Mucosa of stomach (tissue), 1 donor: ENCODE measurements at regions not wholly inside any gene's neighbourhood (a gene's known extent, or its start where the extent isn't known, plus 50 kb on each side); places are given as distances from the start of the nearest gene placed in this dataset.

Source experiments
- H3K27me3 ChIP-seq: one replicate; pipeline ENCODE4 v1.7.0; 2013; ENCODE audit warnings: mild to moderate bottlenecking, low read length; ENCODE audit not compliant: control insufficient read depth, insufficient read depth
- H3K36me3 ChIP-seq: one replicate; pipeline ENCODE4 v1.7.0; 2013; ENCODE audit warnings: low read length; ENCODE audit not compliant: control insufficient read depth, insufficient read depth
- H3K4me1 ChIP-seq: one replicate; pipeline ENCODE4 v1.7.0; 2013; ENCODE audit warnings: mild to moderate bottlenecking, low read length; ENCODE audit not compliant: control insufficient read depth, insufficient read depth
- H3K4me3 ChIP-seq: one replicate; pipeline ENCODE4 v1.7.0; 2013; ENCODE audit warnings: low read length
- H3K9ac ChIP-seq: one replicate; pipeline ENCODE4 v1.7.0; 2013; ENCODE audit warnings: mild to moderate bottlenecking, low read length, moderate library complexity
- H3K9me3 ChIP-seq: one replicate; pipeline ENCODE4 v1.7.0; 2013; ENCODE audit warnings: mild to moderate bottlenecking, low read length, moderate library complexity; ENCODE audit not compliant: control insufficient read depth
- donor health status: Pancreatic carcinoma.

DNA sequence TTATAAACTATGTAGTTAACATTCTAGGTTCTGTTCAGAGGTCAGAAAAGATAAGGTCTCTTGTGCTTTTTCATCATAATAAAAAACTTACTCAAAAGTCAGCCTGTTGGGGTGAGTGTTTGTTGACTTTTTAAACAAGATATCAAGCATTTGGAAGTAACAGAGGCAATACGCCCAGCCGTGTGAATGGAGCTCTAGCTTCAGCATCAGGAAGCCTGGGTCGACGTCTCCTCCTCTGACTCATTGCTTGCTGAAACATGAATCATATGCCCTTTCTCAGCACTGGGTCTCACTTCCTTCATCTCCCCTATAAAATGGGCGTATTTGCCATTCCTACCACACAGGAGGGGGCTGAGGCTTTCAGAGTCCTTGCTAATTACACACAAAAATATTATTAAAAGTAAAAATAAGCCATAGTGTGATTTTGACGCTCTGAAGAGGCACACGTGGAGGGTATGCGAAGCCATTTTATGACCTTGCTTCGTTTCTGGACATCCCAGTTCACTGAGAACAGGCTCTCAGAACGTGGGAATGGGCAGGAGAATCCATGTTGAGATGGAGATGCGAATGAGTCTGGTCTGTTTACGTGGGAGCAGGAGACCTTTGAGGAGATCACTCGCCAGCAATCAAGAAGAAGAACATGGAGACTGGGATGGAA is 220.8 kb upstream of the TPRG1 start:
- H3K27me3 ChIP-seq: no peaks in the 10 kb centered on the region
- H3K4me1 ChIP-seq: peaks cover 47% of the 10 kb centered on the region
- H3K9ac ChIP-seq: no peak overlapping the region
- H3K36me3 ChIP-seq: no peaks in the 10 kb centered on the region
- no peaks in the 10 kb centered on the region for H3K9me3 ChIP-seq
- no peak overlapping the region for H3K4me3 ChIP-seq

DNA sequence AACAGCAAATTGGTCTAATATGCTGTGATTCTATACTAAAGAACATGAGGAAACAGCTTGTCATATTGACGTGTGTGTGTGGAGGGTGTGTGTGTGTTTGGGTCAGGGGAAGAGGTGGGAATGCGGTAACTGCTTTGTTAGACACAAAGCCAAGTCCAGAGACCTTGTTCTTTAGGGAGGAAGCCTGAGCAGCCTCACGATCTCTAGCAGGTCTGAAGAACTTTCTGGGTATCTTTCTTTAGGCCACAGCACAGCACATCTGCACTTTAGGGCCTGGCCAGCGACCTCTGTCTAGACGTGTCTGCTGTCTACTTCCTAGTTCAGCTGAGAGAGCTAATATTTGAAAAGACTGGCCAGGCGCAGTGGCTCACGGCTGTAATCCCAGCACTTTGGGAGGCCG is 220.0 kb upstream of the TPRG1 start:
- H3K4me1 ChIP-seq: peaks cover 47% of the 10 kb centered on the region
- no peaks in the 10 kb centered on the region for H3K9me3 ChIP-seq

DNA sequence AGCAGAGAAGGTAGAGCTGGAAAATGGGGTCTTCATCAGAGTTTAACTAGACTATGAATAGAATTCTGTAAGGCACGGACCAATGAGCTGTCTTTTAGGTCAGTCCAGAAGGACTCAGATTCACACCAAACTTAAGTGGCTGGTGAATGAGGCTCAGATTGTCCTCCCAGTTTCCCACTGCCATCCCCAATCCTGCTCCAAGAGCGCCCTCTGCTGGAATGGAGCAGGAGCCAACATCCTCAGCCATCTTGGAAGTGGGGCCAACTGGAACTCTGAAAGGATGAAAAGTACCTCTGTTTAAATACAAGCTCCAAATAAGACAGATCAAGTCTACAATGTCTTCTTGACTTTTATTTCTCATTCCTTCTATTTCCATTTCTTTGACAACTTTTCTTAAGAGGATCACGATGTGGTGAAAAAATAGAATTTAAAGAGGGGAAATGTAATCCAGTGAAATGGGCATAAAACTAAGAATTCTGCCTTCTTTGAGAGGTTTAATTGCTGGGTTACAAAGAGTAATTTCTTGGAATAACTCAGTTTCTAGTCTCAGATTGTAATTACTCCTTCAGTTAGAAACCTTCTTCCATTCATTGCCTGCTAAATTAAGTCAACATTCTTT is 217.1 kb upstream of the TPRG1 start:
- Histone ChIP-seq H3K9ac (no peak overlapping the region), H3K27me3 (no peaks in the 10 kb centered on the region), H3K9me3 (no peaks in the 10 kb centered on the region), H3K4me1 (peaks cover 20% of the 10 kb centered on the region), H3K36me3 (no peaks in the 10 kb centered on the region), H3K4me3 (no peak overlapping the region)

More for the DNA sequence above, 220.0 kb upstream of the TPRG1 start:
- no peak overlapping the region for H3K9ac ChIP-seq
- no peaks in the 10 kb centered on the region for H3K36me3 ChIP-seq
- H3K4me3 ChIP-seq: no peak overlapping the region
- no peaks in the 10 kb centered on the region for H3K27me3 ChIP-seq

DNA sequence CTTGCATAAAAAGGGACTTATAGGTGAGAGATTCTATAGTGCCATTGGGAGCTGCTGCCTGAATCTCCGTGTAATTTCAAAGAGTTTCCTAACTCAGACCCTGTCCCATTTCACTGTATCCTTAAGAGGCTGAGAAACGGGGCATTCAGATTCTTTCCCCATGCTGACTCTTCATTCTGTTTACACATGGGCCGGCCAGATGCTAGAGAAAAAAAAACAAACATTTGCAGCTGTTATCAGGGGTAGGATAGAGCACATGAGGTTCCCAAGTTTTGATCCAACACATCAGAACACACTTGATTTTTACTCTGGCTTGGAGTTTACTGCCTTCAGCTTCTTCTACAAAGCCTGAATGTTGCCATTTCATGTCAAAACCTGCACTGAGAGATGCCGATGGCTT is 215.9 kb upstream of the TPRG1 start:
- Histone ChIP-seq H3K4me3 (no peak overlapping the region), H3K4me1 (peaks cover 9% of the 10 kb centered on the region), H3K36me3 (no peaks in the 10 kb centered on the region), H3K9ac (no peak overlapping the region), H3K27me3 (no peaks in the 10 kb centered on the region), H3K9me3 (no peaks in the 10 kb centered on the region)

DNA sequence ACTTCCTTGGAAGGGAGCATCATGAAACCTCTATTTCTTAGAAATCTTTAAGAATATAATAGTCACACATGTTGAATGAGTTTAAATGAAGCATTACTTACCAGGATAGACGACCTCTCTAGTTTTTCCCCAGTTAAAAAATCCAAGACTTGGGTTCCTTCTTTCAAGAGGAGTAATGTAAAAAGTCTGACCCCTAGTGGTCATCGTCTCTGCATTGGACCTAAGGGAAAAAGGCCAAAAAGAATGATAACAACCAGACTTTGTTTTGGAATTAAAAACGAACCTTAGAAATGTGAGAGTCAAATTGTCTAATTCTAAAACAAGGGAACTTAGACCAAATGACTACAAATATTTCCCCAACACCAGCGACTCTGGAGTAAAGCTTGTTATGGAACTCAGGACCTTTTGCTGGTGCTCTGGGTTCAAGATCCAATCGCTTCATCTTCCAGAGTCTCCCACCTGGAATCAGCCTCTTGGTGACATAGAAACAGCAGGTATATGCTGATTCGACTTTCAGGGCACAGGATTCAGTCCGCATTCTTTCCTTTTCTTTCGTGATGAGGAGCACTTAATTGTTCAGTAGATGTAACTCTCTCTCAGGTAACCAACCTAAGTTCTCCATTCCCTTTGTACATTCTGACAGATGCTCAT is 214.8 kb upstream of the TPRG1 start:
- no peaks in the 10 kb centered on the region for H3K9me3 ChIP-seq
- no peaks in the 10 kb centered on the region for H3K36me3 ChIP-seq
- no peak overlapping the region for H3K4me3 ChIP-seq
- no peaks in the 10 kb centered on the region for H3K27me3 ChIP-seq
- no peak overlapping the region for H3K9ac ChIP-seq
- no peaks in the 10 kb centered on the region for H3K4me1 ChIP-seq

DNA sequence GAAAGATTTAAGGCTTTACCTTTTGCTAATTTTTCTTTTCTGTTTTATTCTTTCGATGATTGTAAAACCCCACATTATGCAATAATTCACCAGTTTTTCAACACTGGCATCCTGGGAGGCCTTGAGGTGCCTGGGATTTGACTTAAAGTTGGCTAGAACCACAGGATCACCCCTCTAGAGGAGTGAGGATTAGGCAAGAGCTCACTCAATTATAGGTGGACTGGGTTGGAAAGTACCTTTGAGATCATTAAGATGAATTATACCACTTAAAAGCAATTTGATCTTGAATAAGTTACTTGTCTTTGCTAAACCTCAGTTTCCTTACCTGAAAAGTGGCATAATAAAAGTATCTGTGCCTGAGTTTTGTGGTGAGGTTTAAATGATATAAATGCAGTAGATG is 212.8 kb upstream of the TPRG1 start:
- H3K36me3 ChIP-seq: no peaks in the 10 kb centered on the region
- H3K9ac ChIP-seq: no peak overlapping the region
- H3K4me1 ChIP-seq: no peaks in the 10 kb centered on the region
- H3K9me3 ChIP-seq: no peaks in the 10 kb centered on the region
- no peak overlapping the region for H3K4me3 ChIP-seq
- H3K27me3 ChIP-seq: no peaks in the 10 kb centered on the region

DNA sequence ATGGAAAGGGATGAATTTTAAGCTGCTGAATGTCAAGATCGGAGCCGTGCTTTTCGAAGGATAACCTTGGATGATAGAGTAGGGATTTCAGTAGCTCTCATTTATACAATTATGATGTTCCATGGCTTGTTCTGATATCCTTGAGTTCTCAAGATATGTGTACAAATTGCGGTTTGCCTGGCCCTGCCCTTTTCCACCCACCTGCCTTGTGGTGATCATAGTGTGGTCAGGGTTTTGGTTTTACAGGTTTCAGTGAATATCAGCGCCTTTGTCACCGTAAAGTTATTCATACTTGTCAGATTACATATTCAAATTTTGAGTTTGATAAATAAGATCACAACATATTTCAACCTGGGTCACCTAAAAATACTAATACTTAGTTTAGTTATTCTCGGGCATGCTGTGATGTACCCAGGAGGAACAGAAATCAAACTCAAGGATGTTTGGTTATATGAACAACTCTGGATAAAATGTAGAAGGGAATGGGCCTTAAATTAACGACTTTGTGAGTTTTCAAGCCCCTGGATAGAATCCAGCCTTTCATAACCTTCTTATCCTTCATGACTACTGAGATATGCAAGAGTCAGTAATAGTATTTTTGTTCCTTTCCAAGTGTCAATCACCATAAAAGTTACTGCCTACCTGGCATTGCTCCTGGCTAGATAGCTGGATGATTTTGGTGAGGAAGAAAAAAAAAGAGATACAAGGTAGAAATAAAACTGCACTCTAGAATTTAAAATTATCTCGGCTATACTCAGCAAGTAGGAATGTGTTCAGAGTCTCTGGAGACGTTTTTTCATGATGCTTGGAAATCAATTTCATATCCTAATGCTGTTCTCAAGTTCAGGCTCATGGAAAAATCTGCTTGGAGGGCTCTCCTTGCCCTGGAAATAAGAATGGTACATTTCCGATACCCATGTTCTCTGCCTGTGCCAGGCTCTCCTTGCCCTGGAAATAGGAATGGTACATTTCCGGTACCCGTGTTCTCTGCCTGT is 209.2 kb upstream of the TPRG1 start:
- no peak overlapping the region for H3K9ac ChIP-seq
- no peaks in the 10 kb centered on the region for H3K27me3 ChIP-seq
- no peaks in the 10 kb centered on the region for H3K9me3 ChIP-seq
- H3K36me3 ChIP-seq: no peaks in the 10 kb centered on the region
- H3K4me3 ChIP-seq: no peak overlapping the region
- H3K4me1 ChIP-seq: no peaks in the 10 kb centered on the region

DNA sequence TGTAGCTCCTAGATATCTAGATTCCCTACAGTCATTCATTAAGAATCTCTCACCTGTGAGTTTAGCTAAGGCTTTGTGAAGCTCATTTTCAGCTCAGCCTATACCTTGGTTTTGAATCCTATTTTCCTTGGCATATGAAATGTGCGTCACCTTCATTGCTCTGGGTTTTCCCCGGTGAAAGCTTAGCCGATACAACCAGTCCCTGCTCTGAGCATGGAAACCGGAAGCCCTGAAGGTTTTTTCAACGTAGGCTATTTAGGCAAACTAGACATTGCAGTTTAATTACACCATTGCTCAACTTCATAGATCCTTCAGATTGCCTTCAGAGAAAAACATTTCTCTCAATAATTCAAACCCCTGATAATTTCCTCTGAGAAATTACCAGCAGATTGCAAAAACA is 206.8 kb upstream of the TPRG1 start:
- Histone ChIP-seq H3K9ac (no peak overlapping the region), H3K4me3 (no peak overlapping the region), H3K9me3 (no peaks in the 10 kb centered on the region), H3K27me3 (no peaks in the 10 kb centered on the region), H3K36me3 (no peaks in the 10 kb centered on the region), H3K4me1 (no peaks in the 10 kb centered on the region)

DNA sequence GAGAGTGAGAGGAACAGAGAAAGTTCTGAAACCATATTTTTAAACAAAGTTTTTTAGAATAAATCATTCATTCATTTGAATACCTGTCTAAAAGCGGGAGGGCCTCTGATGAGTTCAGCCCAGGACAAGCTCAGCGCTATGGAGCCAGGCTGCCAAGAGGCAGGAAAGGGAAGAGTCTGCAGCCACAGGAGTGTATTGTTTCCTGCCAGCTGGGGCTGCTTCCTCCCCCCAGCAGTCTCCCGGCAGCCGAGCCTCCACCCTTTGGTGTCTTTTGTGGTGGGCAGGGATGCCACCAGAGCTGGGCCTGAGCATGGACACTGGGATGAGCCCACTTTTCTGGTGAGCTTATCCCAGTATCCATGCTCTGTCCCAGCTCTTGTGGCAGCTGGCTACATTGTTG is 199.5 kb upstream of the TPRG1 start:
- no peaks in the 10 kb centered on the region for H3K9me3 ChIP-seq
- H3K27me3 ChIP-seq: no peaks in the 10 kb centered on the region
- H3K9ac ChIP-seq: no peak overlapping the region
- H3K4me1 ChIP-seq: no peaks in the 10 kb centered on the region
- H3K36me3 ChIP-seq: no peaks in the 10 kb centered on the region
- H3K4me3 ChIP-seq: no peak overlapping the region

DNA sequence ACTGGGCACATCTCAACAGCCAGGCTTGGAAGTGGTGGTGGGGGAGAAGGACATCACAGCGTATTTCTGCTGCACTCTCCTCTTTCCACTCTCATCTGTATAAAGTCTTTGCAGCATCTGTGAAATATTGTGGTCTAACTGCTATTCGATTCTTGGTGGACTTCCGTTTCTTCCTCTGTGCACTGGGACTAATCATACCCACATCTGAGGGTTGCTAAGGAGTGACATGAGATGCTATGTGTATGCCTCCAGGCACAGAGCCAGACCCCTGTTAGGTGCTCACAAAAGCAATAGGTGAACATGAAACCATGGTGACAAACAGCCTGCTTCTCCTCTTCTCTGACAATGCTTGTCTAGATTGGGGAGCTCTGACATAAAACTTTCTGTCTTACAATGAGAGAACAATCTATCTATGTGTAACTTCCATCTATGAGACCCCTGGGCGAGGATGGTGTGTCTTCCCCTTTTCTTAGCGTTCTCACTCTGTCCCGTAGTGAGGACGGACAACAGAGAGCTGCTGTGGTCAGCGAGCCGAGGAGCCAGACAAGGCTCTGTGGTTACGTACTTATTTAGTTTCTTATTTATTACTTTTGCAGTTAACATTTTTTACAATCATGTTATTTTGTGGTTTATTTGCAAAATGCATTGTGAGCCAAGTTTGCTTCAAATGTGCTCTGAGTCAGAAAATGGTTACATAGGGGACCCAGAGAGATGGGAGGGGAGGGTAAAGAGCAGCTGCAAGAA is 196.7 kb upstream of the TPRG1 start:
- no peak overlapping the region for H3K4me3 ChIP-seq
- no peaks in the 10 kb centered on the region for H3K4me1 ChIP-seq
- no peaks in the 10 kb centered on the region for H3K9me3 ChIP-seq
- H3K9ac ChIP-seq: no peak overlapping the region
- no peaks in the 10 kb centered on the region for H3K36me3 ChIP-seq
- H3K27me3 ChIP-seq: no peaks in the 10 kb centered on the region

DNA sequence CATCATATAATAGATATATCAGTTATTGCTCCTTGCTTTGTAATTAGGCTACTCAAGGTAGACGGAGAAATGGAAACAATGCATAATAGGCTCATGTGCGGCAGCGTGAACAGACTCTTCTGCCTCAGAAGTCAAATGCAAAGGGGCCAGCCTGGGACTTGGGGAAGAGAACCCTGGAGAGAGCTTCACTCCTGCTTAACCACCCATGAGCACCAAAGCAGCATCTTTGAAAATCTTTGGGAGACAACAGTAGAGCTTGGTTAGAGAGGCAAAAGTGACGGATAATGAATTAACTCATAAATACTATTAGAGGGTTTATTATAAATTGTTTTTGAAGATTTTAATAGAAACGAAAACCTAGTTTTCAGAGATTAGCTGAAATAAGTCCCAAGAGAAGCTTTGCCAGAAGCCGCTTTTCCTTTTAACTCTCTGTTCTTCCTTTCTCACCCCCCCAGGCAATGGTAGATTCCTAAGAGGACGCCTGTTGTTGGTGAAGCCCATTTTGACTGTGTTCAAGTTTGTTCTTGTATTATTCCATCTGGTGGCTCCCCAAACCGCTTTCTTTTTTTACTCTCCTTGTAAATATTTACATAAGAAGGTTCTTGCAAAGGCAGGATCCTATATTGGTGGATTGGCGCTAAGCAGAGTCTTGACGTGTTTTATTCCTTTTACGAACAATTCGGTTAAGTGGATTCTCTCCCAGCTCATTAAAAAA is 196.0 kb upstream of the TPRG1 start:
- Histone ChIP-seq H3K9ac (no peak overlapping the region), H3K36me3 (no peaks in the 10 kb centered on the region), H3K27me3 (no peaks in the 10 kb centered on the region), H3K4me1 (no peaks in the 10 kb centered on the region), H3K9me3 (no peaks in the 10 kb centered on the region), H3K4me3 (no peak overlapping the region)
